GM12875 (cell line): ENCODE measurements at regions not wholly inside any gene's neighbourhood (a gene's known extent, or its start where the extent isn't known, plus 50 kb on each side); places are given as distances from the start of the nearest gene placed in this dataset.

Source experiments
- H3K4me3 ChIP-seq: one replicate; pipeline ENCODE4 v1.5.1; 2011; ENCODE audit warnings: low read depth, low read length, control low read depth
- CTCF ChIP-seq: IDR thresholded peaks from 2 replicates; pipeline ENCODE4 v1.5.1; 2011; ENCODE audit warnings: low read depth, mild to moderate bottlenecking, control low read depth, inconsistent platforms, low read length, moderate library complexity, borderline replicate concordance; ENCODE audit not compliant: insufficient read depth

GRCh38 chr4:54570822-54571221 is 86.9 kb upstream of the KIT start:
- no peak for TF ChIP-seq CTCF
- H3K4me3 ChIP-seq, result no peak overlapping the region

GRCh38 chr4:54571293-54572151 is 86.2 kb upstream of the KIT start:
- no peak for TF ChIP-seq CTCF
- no peak overlapping the region for H3K4me3 ChIP-seq

GRCh38 chr4:54572152-54572542 is 85.6 kb upstream of the KIT start:
- no peak for TF ChIP-seq CTCF
- no peak overlapping the region for H3K4me3 ChIP-seq

GRCh38 chr4:54574500-54574899 is 83.3 kb upstream of the KIT start:
- TF ChIP-seq CTCF, result no peak

GRCh38 chr4:54575919-54576318 is 81.8 kb upstream of the KIT start:
- TF ChIP-seq CTCF, result no peak
- no peak overlapping the region for H3K4me3 ChIP-seq

More at GRCh38 chr4:54574500-54574899, 83.3 kb upstream of the KIT start:
- H3K4me3 ChIP-seq, result no peak overlapping the region

GRCh38 chr4:54581807-54582206 is 76.0 kb upstream of the KIT start:
- no peak overlapping the region for H3K4me3 ChIP-seq
- TF ChIP-seq CTCF, result no peak
